ENCODE measurements at regions not wholly inside any gene's neighbourhood (a gene's known extent, or its start where the extent isn't known, plus 50 kb on each side); places are given as distances from the start of the nearest gene placed in this dataset.

DNA sequence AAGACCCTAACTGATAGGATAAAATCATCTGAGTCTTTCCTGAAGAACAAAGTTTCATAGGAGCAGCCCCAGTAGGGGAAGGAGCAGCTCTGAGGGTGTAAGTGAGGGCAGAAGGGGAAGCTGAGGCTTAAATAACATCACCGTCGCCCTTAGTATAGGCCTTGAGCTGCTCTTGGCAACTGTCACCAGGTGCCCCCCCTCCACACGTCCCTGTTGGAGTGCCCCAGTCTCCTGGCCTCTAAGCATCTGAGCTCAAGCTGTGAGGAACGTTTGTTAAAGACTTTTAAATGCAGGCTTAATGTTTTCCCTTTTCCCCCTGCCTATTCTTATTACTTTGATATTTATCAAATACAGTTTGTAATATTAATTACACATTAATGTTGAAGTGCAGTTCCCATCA lies 170.6 kb downstream of the ZIC5 start (continued):
- TF ChIP-seq, protein P1, sequence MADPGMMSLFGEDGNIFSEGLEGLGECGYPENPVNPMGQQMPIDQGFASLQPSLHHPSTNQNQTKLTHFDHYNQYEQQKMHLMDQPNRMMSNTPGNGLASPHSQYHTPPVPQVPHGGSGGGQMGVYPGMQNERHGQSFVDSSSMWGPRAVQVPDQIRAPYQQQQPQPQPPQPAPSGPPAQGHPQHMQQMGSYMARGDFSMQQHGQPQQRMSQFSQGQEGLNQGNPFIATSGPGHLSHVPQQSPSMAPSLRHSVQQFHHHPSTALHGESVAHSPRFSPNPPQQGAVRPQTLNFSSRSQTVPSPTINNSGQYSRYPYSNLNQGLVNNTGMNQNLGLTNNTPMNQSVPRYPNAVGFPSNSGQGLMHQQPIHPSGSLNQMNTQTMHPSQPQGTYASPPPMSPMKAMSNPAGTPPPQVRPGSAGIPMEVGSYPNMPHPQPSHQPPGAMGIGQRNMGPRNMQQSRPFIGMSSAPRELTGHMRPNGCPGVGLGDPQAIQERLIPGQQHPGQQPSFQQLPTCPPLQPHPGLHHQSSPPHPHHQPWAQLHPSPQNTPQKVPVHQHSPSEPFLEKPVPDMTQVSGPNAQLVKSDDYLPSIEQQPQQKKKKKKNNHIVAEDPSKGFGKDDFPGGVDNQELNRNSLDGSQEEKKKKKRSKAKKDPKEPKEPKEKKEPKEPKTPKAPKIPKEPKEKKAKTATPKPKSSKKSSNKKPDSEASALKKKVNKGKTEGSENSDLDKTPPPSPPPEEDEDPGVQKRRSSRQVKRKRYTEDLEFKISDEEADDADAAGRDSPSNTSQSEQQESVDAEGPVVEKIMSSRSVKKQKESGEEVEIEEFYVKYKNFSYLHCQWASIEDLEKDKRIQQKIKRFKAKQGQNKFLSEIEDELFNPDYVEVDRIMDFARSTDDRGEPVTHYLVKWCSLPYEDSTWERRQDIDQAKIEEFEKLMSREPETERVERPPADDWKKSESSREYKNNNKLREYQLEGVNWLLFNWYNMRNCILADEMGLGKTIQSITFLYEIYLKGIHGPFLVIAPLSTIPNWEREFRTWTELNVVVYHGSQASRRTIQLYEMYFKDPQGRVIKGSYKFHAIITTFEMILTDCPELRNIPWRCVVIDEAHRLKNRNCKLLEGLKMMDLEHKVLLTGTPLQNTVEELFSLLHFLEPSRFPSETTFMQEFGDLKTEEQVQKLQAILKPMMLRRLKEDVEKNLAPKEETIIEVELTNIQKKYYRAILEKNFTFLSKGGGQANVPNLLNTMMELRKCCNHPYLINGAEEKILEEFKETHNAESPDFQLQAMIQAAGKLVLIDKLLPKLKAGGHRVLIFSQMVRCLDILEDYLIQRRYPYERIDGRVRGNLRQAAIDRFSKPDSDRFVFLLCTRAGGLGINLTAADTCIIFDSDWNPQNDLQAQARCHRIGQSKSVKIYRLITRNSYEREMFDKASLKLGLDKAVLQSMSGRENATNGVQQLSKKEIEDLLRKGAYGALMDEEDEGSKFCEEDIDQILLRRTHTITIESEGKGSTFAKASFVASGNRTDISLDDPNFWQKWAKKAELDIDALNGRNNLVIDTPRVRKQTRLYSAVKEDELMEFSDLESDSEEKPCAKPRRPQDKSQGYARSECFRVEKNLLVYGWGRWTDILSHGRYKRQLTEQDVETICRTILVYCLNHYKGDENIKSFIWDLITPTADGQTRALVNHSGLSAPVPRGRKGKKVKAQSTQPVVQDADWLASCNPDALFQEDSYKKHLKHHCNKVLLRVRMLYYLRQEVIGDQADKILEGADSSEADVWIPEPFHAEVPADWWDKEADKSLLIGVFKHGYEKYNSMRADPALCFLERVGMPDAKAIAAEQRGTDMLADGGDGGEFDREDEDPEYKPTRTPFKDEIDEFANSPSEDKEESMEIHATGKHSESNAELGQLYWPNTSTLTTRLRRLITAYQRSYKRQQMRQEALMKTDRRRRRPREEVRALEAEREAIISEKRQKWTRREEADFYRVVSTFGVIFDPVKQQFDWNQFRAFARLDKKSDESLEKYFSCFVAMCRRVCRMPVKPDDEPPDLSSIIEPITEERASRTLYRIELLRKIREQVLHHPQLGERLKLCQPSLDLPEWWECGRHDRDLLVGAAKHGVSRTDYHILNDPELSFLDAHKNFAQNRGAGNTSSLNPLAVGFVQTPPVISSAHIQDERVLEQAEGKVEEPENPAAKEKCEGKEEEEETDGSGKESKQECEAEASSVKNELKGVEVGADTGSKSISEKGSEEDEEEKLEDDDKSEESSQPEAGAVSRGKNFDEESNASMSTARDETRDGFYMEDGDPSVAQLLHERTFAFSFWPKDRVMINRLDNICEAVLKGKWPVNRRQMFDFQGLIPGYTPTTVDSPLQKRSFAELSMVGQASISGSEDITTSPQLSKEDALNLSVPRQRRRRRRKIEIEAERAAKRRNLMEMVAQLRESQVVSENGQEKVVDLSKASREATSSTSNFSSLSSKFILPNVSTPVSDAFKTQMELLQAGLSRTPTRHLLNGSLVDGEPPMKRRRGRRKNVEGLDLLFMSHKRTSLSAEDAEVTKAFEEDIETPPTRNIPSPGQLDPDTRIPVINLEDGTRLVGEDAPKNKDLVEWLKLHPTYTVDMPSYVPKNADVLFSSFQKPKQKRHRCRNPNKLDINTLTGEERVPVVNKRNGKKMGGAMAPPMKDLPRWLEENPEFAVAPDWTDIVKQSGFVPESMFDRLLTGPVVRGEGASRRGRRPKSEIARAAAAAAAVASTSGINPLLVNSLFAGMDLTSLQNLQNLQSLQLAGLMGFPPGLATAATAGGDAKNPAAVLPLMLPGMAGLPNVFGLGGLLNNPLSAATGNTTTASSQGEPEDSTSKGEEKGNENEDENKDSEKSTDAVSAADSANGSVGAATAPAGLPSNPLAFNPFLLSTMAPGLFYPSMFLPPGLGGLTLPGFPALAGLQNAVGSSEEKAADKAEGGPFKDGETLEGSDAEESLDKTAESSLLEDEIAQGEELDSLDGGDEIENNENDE (IDR thresholded peaks at IDR 0.05; ENCODE audit: insufficient replicate concordance, low read length) = no peak

Data from H1 (cell line).